ENCODE measurements at regions not wholly inside any gene's neighbourhood (a gene's known extent, or its start where the extent isn't known, plus 50 kb on each side); places are given as distances from the start of the nearest gene placed in this dataset.

DNA sequence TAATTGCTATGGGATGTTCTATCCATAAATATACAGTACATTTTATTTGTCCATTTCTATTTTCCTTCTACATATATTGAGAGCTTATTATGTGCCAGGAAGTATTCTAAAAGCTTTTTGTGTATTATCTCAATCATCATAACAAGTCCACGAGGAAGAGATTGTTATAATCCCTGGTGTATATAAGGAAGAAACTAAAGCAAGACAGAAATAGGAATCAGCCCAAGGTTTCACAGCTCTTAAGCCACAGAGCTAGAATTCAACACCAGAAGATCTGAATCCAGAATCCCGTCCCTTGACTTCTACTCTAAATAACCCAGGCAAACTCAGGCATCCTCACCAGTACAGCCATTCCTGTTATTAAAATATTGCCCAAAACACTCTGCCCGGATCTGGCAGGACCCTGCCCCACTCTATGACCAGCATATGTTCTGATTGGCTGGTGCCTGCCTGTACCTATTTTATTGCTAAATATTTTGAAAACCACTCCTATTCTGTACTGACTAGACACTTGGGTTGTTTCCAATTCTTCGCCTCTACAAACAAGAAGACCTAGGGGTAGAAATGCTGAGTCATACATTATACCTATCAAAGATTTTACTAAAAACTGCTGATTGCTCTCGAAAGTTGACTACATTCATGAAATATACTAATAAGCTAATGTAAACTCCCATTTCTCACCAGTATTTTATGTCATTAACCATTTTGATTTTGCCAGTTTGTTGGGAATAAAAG is 297.4 kb downstream of the ENC1 start:
- DNase-seq (ENCODE audit: low read depth) = no peak

DNA sequence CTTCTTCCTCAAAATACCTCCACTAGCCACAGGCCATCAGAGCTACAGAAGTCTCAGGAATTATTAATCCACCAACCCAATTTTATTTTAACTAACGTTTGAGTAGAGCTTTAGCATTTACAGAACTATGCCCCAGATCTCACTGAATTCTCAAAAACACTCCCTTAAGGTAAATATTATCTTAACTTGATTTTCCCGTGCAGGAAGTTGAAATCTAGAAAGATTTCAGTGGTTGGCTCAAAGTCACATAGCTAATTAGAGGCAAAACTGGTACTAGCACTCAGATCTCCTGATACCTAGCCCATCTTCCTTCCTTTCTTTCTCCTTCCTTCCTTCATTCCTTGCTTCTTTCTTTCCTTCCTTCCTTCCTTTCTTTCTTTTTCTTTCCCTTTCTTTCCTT is 298.3 kb downstream of the ENC1 start:
- no peak for DNase-seq (ENCODE audit: low read depth)

DNA sequence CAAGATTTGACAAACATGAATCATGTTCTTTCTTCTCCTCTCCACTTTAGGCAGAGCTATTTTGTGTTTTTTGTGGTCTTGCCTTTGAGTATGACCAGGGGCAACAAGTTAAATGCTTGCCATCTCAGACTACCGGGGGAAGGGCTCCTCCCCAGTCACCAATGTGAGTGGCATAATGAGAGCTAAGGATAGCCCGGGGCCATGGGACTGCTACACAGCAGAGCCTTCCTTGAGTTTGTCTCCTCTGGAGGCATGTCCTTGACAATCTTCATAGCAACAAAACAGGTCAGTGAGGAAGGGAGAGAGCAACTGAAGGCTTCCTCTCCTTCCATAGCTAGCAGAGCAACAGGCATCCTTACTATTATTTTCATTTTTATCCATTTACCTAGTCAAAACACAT is 299.3 kb downstream of the ENC1 start:
- no peak for DNase-seq (ENCODE audit: low read depth)

DNA sequence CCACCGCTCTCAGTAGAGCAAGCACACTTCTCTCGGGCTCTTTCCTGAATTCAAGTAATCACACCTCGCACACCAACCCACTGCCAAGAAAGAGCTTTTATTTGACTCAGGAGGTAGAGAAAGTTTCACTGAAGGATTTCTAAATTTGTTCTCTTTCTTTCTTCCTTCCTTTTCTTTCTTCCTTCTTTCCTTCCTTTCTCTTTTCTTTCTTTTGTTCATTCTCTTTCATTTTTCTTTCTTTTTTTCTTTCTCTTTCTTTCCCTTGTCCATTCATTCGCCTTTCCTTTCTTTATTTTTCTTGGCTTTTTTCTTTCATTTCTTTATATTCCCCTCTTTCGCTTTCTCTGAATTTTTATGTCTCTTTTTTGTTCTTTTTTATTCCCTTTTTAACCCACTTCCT is 300.1 kb downstream of the ENC1 start:
- DNase-seq (ENCODE audit: low read depth) = no peak

DNA sequence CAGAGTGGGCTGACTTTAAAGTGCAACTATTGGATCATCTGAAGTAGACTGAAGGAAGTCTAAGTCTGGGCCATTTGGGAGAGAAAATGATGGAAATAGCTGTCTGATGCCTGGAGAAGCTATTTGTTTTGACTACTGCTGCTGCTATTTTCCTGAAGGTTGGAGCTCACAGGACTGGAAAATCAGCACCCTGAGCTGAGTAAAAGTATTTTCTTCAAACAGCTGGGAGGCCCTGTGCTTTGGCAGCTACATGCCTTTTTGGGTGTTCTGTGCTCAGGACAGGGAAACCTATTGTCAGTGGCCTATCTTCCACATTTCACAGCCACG is 302.6 kb downstream of the ENC1 start:
- DNase-seq (ENCODE audit: low read depth) = no peak

DNA sequence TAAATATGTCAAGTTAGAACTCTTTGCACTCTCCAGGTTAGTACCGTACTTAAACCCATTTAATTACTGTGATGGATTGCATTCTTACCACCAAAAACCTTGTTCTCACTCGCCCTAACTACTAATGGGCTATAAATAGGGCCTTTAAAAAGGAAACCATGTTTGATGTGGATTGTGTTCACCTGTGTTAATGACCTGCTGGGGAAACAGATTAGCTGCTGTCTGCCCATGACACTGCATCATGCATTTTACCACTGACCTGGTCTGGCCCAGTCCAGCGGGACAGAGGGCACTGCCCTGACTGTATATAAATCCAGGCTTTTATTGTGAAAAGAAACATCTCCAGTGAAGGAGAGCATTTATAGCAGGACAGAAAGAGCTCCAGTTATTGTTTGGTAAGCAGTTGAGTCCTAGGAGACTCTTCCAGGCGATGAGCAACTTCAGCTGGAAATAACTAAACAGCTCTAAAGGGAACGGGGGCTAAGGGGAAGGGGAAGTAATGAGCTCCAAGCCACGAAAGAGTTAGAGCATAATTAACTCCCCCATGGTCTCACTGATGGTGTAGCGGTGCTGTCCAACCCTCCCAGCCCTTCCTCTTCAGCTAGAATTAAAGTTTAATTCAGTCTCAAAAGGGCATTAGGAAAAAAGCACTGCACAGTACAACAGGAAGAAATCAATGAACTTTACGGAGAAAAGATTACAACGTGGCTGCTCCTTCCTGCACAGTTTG is 303.1 kb downstream of the ENC1 start:
- no peak for DNase-seq (ENCODE audit: low read depth)

DNA sequence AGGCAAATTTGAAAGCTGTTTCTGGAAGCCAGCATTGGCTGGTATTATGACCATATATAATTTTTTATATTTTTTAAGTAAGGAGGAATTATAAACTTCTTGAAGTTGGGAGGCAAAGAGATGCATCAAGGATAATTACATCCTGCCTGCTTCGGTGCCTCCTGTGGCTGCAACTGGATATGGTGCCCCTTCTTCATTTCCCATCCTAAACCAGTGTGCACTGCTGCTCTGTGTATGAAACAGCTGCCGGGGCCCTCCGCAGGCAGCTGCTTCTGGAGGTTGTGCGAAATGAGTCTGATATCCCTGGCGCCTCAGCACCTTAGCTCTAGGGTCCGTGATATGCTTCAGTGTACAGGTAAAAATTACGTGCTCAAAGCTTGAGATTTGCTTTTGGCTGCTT is 304.2 kb downstream of the ENC1 start:
- no peak for DNase-seq (ENCODE audit: low read depth)

DNA sequence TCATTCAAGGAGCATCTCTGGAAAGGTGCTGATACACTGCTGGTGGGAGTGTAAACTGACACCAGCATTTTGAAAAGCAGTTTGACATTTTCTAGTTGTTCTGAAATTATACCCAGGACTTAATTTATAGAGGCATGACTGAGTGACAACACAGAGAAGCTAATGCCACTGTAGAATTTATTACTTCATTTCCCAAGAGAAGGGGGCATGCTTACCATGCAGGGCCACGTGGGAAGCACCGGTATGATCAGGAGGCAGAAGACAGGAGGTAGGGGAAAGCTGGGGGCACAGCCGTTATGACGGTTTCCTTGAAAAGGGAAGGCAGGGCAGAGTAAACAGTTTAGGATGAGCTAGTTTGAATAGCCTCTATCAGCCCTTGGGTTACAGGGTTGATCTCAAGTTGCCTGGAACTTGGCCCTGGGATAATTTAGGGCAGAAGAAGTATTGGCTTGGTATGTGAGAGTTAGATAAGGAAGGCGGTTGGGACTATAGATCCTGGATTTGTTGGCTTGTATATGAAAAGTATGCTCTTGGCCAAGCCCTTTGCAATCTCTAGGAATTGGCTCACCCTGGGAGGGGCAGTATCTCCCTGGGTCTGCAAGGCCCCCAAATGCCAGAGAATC is 305.7 kb downstream of the ENC1 start:
- DNase-seq (ENCODE audit: low read depth) = no peak

DNA sequence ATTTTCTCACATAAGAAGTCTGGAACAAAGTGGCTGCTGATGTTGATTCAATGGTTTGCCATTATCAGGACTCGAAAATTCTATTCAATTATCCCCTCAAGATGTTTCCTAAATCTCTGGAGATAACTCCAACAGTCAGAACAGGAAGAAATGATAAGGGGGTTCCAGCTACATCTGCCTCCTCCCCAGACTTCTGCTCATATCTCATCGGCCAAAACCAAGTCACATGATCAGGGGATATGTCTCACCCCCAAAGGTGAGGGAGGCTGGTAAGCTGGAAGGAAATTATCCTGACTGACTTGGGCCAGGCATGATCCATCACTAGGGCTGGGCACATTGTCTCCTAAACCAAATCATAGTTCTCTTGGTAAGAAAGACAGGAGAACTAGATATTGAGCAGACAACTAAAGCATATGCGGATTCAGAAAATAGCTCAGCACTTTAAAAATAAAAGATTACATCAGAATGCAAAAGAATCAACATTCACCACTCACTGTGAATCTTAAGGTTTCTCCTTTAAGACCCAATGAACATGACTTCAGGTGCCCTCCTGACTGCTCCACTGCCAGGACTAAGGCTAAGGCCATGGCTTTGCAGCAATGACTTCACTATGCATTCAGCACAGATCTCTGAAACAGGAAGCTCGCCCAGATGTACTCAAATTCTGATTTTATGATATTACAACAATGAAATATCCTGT is 306.3 kb downstream of the ENC1 start:
- DNase-seq (ENCODE audit: low read depth) = no peak

DNA sequence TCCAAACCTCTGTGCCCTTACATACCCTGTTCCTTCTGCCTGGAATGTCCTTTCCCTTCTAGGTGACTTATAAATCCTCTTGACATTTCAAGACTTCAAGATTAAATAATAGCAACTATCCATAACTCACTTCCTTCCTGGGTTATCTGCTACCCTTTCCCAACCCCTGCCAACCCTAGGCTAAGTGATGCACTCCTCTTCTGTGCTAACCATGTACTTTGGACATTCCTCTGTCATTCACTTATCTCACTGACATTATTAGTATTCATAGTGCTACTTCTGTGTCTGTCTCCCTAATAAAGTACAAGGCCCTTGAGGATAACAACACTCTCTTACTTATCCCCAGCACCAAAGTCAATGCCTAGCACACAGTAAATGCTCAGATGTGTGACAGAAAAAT is 307.1 kb downstream of the ENC1 start:
- no peak for DNase-seq (ENCODE audit: low read depth)

DNA sequence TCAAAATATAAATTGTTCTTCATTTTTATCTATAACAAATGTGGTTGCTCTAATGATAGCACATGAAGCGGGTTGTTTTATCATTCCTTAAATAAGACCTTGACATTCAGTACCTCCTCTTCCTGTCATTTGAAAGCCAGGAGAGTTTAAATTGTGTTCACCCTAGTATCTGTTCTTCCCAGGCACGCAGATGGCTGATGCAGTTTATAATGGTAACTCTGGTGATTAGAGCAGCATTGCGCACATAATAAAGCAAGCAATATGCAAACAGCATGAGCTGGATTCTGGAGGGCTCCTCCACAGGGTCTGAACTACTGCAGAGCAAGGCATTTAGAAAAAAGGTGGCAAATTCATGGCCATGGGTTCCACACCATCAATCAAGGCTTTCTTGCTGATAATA is 307.8 kb downstream of the ENC1 start:
- no peak for DNase-seq (ENCODE audit: low read depth)

DNA sequence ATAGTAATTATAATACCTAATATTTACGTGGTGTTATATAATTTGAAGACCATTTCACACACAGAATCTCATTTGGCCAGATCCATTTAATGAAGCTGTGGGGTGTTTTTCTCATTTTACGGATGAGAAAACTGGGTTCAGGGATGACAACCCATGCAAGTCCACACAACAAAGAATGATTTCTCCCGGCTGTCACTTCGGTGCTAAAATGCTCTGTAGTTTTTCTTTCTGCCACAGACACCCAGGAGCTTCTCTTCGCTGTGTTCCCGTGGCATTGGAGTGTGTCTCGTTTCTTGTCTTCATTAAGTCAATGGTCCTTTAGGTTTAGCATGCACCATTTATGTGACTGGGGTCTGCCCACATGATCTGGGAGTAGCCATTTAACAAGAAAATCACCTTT is 308.5 kb downstream of the ENC1 start:
- no peak for DNase-seq (ENCODE audit: low read depth)

DNA sequence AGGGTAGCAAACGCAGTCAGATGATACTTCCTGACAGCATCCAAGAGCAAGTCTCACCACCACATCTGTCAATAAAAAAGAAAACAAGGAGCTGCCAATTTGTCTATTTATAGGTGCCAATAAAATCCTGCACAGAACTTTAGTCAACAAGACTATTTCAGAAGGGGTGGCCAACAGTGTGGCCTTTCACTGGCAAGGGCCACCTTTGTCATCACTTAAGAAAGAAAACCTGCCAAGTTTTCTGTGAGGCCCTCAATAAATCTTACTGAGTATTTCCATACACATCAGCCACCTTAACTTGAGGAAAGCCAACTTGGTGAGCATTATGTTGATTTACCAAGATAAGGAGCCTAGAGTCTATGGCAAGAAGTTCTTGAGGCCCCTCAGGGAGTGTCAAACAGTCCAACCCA is 312.3 kb downstream of the ENC1 start:
- DNase-seq (ENCODE audit: low read depth) = no peak

DNA sequence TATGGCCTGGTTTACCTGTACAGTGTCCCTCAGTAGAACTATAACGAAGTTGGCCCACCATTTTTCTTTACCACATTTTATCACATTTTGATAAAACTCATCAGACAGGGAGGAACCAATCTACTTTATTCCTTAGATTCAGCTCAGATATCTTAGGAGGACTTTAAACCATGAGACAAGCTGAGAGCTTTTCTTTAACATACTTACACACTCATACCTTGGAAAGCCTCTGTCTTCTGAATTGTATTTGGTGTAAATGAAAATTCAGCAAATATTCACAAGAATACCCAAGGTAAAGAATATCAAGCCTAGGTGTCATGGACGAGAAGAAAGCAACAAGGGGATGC is 313.2 kb downstream of the ENC1 start:
- DNase-seq (ENCODE audit: low read depth) = no peak

DNA sequence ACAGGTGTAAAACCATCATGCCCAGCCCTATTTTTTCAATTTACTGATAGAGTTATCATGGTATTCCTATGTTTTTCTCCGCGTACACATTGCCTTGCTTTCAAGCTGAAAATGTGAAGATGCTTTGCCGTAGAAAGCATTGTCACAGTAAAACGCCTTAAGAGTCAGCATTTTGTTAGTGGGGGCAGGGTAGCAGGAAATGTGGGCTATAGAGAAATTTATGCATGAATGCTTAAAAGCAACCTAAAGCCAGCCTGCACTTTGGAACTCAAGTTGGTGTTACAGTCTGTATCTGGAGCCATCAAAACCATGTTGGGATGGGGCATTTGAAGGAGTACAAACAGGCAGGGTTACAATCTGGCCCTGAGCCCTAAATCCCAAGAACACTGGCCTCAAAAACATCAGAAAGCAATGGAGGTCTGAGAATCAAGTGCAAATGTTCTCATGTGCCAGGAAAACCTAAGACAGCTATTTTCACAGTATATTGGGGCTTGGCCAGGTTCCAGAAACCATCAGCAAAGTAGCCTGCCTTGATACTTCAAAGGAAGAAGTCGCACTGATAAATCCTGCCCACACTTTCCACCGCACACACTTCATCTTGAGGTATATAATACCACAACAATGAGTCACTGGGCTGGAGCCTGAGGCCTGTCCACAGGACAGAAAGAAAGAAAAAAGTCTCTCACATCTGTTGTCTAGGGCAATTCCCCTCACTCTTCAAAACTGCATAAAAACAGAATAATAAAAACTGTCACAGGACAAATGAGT is 313.8 kb downstream of the ENC1 start:
- DNase-seq (ENCODE audit: low read depth) = peak; percentile 10

DNA sequence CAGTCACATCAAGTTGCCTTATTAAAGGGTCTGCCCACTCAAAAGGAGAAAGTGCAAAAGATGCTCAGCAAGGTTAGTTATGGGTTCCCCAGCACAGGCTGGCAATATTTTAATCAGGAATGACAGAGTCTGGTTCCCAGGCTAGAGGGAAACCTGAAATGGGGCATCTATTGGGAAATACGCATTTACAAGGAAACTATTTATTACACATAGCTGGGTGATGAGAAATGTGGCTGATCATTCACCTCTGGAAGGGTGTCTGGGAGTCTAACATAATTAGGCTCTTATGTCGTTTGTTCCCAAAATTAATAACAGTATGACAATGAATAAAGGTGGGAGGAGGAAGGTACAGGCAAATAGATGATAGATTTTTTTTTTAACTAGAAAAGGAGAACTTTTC is 314.7 kb downstream of the ENC1 start:
- no peak for DNase-seq (ENCODE audit: low read depth)

DNA sequence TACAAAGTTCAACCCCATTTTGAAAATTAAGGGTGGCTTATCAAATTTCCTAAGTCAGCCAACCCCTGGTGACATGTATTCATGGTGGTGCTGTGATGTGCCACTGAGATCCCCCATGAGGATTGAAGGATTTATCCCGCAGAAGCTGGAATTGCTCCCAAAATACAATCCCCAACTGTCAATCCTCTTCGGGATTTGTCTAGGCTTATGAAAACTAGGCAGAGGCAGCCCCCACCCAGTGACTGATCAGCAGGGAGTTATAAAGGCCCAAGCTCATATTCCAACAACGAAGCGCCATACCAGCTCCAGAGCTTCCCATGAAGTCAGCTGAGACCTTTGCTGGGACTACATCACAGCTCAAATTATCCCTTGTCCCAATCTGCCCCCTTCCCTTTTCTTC is 316.0 kb downstream of the ENC1 start:
- DNase-seq (ENCODE audit: low read depth) = no peak

DNA sequence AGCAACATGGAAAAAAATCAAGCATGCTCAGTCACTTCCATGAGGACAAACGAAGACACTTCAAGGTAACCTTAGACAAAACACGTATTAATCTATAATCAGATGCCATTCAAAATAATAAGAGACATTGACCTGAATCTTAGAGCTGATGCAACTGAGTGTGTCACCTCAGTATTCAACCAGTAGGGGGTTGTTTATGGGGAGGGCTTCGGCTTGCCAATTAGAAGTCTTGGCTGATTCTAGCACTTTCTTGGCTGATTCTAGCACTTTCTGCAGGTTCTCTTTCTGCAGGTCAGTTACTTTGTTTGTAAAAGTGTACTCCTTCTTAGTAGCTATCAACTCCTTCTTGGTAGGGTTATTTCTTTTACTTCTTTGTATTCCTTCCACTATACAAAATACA is 317.6 kb downstream of the ENC1 start:
- no peak for DNase-seq (ENCODE audit: low read depth)

DNA sequence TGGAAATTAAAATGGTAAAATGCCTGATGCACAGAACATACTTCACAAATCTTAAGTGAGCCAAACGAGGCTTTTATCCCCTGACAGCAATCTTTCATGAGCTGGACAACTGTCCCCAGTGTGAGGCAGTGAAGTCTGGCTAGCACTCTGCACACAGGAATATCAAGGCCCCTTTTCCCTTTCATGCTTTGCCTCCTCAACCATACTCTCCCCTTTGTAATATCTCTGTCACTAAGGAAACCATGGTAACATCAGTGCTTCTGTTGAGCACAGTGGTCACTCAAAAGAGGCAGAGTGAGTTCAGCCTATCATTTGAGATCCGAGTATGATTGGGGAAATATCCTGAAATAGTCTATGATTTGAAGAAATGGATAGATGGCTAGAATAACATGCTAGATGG is 318.3 kb downstream of the ENC1 start:
- no peak for DNase-seq (ENCODE audit: low read depth)

DNA sequence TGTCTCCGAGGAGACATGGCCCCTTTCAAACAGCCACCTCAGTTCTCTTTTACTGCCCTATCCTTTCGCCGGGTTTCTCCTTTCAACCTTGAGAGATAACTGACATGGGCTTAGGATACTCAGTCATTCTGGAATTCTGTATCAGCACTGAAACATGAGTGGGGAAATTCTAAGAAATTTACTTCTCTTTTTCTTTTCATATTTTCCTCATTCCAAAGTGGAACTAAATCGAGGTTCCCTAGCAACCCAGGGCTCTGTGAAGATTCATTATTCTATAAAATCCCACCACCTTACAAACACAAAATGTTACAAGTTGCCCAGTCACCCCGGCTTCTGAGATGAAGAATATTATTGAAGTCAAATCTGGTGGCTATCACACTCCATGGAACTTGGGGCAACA is 319.2 kb downstream of the ENC1 start:
- DNase-seq (ENCODE audit: low read depth) = no peak

DNA sequence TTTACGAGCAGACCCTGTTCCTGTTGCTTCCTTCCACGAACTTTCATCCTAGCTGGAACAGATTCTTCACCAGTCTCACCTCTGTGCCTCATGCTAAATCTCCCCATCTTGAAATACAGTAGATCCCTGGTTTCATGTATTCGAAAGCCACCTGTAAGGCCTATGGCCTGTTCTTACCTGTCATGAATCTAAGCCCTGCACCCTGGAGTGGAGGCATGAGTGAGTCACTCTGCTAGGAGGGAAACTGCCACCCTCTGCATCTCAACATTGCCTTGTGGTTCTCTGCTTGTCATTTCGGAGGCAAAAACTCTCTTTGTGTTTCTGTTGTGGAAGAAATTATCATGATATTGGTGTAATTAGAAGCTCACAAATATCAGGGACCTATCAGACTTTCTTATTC is 320.0 kb downstream of the ENC1 start:
- DNase-seq (ENCODE audit: low read depth) = no peak

DNA sequence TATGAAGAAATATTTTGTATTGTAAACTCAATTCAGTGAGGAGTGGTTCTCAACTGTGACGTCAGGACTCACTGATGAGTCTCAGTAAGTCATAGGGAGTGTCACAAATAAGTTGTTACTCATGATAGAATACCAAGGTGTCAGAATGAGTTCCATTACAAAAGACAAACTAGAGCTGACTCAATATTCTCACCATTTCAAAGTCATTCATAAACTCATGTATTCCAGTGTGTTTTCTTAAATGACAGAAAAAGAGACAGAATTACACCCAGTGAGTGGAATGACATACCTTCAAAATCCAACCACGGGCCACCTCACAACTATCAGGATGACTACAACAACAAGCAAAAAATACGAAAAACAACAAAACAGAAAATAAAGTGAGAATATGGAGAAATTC is 321.5 kb downstream of the ENC1 start:
- DNase-seq (ENCODE audit: low read depth) = no peak

Data from stimulated activated CD8-positive, alpha-beta memory T cell treated with anti-CD3 and anti-CD28 coated beads, Interleukin-12 subunit alpha, Interleukin-12 subunit beta, amount 100 ng/mL, for 4 hours (primary cell).